ENCODE measurements at regions not wholly inside any gene's neighbourhood (a gene's known extent, or its start where the extent isn't known, plus 50 kb on each side); places are given as distances from the start of the nearest gene placed in this dataset.

GRCh38 chr6:105966481-105966880 is 119.7 kb upstream of the PRDM1 start:
- no peak for TF ChIP-seq CTCF (conservative IDR thresholded peaks at IDR 0.05)
- no peak for TF ChIP-seq EZH2 (IDR thresholded peaks at IDR 0.05; ENCODE audit: low read depth)

Data from PC-9 (cell line).